Lower leg skin (tissue), 3 donors: ENCODE measurements at regions not wholly inside any gene's neighbourhood (a gene's known extent, or its start where the extent isn't known, plus 50 kb on each side); places are given as distances from the start of the nearest gene placed in this dataset.

Source experiments
- POLR2A ChIP-seq, 2 donors: fragments of 450-650 bp; IDR thresholded peaks; one replicate each; pipeline ENCODE4 v1.6.1; 2016 to 2017; ENCODE audit warnings: antibody characterized with exemption in 2 of 2, mild to moderate bottlenecking in 1 of 2, moderate library complexity in 1 of 2
- TF ChIP-seq, protein P1 (sequence below), 3 donors: fragments of 450-650 bp; IDR thresholded peaks; one replicate each; pipeline ENCODE4 v1.5.1; 2016; ENCODE audit warnings: antibody characterized with exemption in 3 of 3, mild to moderate bottlenecking in 3 of 3, moderate library complexity in 2 of 3

DNA sequence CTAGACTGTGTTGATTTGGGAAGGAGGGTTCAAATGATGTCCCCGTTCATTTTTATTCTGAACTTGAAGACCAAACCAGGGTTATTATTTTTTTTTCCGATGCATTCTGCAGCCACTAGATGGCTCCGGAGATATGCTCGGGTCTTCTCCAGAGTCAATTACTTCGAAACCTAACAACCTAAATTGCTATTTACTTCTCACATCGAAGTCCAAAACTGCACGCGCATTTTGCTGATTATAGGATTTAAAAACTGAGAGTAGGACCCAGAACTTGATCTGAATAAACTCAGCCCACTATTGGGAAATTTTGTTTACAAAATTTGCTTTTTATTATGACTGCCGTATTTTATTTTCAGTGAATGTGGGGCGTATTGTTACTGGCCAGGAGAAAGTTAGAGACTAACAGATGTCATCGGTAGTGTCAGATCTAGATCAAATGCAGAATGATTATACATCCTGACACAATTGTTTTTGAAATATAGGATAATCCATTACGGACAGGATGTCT lies 263.8 kb downstream of the HS3ST3A1 start:
- TF ChIP-seq, protein P1, sequence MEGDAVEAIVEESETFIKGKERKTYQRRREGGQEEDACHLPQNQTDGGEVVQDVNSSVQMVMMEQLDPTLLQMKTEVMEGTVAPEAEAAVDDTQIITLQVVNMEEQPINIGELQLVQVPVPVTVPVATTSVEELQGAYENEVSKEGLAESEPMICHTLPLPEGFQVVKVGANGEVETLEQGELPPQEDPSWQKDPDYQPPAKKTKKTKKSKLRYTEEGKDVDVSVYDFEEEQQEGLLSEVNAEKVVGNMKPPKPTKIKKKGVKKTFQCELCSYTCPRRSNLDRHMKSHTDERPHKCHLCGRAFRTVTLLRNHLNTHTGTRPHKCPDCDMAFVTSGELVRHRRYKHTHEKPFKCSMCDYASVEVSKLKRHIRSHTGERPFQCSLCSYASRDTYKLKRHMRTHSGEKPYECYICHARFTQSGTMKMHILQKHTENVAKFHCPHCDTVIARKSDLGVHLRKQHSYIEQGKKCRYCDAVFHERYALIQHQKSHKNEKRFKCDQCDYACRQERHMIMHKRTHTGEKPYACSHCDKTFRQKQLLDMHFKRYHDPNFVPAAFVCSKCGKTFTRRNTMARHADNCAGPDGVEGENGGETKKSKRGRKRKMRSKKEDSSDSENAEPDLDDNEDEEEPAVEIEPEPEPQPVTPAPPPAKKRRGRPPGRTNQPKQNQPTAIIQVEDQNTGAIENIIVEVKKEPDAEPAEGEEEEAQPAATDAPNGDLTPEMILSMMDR (IDR thresholded peaks at IDR 0.05) = no peak
- no peak for TF ChIP-seq POLR2A (IDR thresholded peaks at IDR 0.05)
